ENCODE measurements at regions not wholly inside any gene's neighbourhood (a gene's known extent, or its start where the extent isn't known, plus 50 kb on each side); places are given as distances from the start of the nearest gene placed in this dataset.
A peak's percentile ranks its signal among the peaks of the same experiment; 100 is the strongest.
"Not testable (repeated sequence)": the region's sequence is repeated elsewhere in the genome, so short reads cannot be mapped to it uniquely, and the experiment has no call there.

DNA sequence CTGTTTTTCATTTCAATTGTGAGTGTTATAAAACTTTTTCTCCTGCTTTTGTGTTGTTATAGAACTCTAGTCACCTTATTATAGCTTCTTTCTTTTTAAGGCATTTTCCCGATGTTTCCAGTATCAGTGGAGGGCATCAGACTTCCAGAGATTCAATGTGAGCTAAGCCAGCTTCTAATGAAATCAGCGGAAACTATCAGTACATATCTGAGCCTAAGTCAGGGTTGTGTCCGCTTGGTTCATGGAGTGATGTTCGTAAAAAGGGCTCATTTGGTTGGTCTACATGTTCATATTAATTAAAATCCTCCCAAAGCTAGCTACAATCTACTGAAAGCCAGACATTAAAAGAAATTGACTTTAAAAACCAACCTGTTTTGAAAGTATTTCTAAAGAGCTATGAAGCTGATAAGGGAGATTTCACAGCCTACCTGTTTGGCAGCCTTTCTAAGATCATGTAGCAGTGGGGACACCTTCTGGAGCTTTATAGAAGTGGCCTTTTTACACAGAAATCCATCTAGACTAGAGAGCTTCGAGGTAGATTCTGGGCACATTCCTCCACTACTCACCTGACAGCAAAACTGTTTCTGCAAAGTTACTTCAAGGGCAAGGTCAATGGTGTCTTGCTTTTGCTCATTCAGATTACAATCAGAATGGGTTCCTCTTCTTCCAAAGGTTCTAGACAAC, 227.1 kb upstream of the NBPF12 start:
- DNase-seq: peak; percentile 46

DNA sequence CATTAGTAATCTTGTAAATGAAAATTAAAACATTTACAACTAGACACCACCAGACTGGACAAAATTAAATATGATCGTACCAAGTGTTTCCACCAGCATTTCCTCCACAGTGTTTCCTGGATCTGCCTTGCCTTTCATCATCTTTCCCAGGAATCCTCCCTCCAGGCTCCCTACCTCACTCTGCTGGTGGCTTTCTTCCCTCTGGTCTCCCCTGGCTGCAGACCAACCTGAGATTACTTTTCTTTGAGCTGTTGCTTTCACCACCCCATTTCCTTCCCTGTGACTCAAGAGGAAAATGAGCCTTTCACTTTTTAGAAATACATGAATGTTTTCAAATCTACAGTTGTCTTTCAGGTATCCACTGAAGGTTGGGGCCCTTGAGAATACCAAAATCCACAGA, 228.8 kb upstream of the NBPF12 start:
- DNase-seq: not testable (repeated sequence)

DNA sequence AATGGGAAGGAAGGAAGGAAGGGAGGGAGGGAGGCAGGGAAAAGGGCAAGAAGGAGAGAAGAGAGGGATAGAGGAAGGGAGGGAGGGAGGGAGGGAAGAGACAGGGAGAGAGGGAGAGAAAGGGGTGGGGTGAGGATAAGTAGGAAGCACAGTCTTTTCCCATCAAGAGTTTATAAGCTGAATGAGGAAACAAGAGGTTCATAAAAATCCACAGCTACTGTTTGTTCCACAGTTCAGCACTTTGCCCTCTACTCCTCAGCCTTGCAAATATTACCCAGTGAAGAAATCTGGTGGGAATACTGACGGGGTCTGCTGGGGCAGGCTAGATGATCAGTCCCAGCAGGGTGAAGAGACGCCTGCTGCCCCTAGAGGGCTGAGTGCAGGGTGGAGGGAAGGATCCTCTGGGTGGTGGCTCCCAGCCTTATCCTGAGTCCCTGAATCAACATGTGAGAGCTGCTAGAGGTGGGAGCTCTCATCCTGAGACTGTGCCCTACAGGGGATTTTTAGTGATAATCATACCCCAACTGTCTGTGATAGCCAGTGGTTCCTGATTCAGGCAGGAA, 233.9 kb upstream of the NBPF12 start:
- DNase-seq: not testable (repeated sequence)

DNA sequence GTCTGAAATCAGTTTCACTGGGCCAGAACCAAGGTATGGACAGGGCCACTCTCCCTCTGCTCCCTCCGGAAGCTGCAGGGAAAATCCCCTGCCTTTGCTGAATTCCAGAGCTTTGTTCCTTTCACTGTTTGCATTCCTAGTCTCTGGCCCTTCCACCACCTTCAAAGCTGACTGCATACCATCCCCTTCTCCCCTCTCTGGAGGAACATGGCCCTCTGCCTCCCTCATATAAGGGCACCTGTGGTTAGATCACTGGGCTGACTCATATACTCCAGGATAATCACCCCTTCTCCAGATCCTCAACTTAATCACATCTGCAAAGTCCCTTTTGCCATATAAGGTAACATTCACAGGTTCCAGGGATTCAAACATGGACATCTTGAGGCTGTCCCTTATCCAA, 236.8 kb upstream of the NBPF12 start:
- peak; percentile 76 for DNase-seq

DNA sequence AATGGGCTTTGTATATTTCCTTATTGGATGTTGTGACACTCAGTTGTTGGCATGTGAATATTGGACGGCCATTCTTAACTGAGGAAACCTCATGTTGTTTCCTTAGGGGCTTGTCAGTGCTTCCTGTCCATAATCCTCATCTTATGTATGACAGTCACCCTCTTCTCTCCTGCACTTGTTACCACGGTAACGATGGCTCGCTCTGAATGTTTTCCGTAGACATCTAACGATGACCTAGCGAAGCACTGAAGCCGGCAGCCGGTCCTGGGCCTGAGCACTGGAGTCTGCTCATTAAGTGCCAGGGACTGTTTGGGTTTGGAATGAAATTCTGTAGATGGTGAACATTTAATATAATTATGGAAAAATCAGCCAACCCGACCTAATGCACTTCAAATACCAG, 242.7 kb upstream of the NBPF12 start:
- not testable (repeated sequence) for DNase-seq

DNA sequence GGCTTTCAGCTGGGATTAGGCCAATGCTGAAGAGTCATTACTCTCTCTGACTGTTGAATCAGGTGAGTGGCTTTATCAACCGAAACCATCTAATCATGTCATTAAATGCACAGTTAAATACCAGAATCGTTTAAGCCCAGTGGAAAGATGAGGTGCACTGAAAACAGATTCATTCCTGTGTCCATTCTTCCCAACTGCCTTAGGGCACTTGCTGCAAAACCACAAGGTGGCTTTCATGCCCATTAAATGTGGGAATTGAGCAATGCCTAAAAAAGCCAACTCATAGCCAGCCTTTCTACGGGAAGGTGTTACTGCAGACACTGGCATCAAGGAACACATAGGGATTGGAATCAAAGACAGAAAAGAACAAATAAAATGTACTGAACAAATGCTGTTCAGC, 246.3 kb upstream of the NBPF12 start:
- not testable (repeated sequence) for DNase-seq

DNA sequence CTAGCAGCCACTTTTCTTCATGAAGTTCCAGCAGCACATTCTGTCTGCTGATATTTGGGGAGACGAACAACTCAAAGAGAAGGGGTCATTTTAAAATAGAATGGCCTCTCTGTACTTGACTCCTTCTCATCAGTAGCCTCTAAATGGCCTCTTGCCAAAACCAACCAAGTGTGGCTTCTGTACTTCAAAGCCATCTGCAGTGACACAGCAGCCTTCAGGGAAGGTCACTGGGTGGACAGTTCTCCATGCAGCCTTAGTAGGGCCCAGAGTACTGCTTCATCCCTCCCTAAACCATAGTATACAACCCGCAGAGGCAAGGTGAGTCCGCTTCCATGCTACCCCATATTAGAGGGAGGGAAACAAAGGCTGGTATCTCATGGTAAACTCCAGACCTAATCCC, 249.2 kb upstream of the NBPF12 start:
- DNase-seq: not testable (repeated sequence)

DNA sequence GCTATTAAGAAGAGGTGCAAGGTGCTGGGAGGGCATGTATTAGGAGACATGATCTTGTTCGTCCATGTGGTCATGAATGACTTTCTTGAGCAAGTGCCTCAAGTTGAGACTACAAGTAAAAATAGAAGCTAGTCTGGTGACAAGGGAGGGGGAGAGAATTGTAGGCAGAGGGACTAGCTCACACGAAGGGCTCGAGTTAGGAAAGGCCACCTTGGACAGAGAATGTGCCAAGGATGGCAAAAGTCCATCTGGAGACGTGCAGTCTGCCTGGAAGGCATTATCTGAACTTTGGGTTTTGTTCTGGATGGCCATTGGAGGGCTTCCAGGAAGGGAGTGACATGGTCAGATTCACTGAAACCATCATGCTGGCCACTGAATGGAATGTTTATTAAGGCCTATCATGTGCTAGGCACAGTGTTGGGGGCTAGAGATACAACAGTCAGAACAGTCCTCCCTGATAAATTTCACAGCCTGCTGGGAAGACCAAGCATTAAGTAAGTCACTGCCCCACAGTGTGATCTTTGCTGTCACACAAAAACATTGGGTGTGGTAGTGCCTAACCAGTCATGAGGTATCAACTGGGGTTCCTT, 251.3 kb upstream of the NBPF12 start:
- DNase-seq: not testable (repeated sequence)

DNA sequence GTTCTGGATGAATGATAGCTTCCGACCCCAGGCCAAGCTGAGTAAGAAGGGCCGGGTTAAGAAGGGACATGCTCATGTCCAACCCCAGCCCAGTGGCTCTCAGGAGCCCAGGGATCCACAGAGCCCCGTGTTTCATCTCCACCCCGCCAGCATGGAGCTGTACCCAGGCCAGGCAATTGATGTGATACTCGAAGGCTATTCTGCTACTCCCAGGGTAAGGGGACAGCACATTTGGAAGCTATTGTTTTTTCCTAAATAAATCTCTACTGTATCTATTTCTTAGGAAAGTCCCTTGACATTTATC, 255.0 kb upstream of the NBPF12 start:
- not testable (repeated sequence) for DNase-seq

DNA sequence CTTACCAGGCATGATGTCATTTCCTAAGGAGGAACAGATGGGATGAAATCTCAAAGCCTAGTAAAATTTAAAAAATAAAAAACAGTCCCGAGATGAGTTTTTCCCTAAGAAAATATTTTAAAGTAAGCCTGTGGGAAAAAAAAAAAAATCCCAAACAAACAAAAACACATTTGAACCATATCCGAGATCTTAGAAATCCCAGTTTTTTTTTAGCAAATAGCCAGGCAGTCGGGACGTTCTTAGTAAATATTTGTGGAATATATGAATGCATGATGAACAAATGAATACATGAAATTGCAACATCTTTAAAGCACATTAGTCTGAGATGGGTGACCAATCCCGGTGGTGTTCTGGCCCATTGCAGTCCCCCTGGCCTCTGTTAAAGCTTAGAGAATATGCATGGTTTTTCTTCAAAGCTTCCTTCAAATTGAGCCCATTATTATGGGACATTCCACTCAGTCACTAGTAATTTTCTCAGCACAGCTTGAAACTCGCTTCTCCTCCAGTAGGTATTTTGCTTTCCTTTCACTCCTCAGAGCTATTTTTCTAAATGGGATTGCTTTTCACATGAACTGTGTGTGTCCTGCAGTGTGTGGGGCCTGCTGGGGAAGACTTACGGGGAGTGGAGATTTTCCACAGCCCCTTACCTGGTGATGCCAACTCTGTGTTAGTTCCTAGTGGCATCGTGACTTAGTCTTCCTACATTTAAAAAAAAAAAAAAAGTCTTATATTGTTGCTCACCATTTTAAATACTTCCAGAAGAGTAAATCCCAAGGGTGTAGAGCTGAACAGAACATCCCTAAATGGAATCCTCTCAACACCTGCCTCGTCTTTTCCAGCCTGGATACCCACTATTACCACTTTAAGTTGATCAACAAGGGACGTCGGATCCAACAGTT, 255.6 kb upstream of the NBPF12 start:
- not testable (repeated sequence) for DNase-seq

DNA sequence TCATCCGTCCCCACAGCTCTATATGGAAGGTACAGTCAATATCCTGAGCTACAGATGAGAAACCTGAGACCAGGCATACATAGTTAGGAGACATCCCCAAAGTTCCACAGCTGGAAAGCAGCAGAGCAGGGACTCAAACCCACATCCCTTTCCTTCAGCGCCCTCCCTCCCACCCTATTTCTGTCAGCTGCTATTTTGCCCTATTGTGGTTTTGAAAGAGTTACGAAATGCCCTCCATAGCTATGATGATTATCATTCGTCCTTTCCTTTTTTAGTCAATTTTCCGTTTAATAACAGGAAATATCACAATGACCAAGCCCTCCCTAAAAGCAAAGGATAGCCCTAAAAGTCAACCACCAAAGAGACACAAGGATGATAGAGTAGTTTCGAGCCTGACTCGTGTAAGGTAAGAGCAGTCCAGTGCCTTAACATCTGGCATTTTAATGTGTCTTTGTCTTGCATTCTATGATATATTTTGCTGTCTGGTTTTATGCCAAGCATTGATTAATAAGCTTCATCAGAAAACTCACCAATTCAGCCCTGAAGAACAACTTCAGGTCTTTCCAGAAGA, 264.3 kb upstream of the NBPF12 start:
- not testable (repeated sequence) for DNase-seq

DNA sequence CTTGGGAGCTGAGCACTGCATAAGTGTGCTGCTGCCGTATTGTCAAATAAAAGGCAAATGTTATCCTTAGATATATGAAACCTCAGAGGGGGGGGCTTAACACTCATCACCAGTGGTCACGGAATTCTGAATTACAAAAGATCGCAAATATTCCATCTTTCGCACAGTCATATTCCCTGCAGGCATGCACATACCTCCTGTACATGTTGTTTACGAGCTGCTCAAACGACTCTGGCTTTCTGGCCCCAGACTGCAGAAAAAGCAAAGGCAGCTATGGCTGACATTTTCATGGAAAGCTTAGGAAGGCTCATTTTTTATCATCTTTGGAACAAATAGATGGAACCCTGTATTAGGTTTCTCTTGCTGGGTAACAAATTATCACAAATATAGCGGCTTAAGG, 265.5 kb upstream of the NBPF12 start:
- not testable (repeated sequence) for DNase-seq

DNA sequence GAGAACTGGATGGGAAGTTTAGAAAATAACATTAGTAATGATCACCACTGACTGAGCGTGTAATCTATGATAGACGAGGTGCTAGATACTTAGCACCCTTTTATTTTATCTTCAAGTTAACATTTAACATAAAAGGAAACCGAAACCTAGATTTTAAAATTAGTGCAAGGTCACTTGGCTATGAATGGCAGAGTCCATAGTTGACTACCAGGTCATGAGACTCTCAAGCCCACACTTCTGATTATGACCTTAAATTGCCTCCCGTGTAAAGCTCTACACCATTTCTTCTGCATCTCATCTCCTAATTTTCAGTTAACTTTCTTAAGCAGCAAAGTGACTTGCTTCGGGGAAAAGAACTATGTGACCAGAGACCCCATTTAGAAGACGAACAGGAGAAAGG, 266.5 kb upstream of the NBPF12 start:
- DNase-seq: not testable (repeated sequence)

DNA sequence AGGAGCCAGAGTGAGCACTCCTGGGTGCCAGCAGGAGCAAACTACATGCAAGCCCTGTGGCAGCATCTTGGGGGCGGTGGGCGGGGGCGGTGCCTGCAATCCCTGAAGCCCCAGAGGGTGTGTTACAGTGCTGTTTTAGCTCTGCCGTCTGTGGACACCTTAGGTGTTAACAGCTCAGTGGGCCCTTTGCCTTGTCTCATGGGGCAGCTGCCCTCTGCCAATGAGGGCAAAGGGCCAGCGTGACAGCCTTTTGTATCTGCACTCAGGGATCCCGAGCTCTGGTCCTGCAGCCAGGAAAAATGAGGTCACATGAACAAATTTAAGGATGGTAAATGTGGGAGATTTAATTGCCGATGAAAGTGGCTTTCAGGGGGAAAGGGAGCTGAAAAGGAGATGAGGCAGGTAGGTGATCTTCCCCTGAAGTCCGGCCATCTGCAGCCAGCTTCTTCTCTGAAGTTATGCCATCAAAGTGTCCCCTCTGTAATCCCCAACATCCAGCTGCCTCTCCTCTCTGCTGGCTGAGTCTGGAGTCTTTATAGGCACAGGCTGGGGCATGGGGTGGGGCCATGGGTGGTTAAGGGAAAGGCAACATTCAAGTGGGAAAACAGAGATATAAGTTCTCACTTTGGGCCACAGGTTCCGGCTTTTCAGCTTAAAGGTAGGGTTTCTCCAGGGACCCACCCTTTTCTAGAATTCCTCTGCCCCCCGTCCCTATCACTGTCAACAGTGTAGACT, 267.1 kb upstream of the NBPF12 start:
- DNase-seq: not testable (repeated sequence)

DNA sequence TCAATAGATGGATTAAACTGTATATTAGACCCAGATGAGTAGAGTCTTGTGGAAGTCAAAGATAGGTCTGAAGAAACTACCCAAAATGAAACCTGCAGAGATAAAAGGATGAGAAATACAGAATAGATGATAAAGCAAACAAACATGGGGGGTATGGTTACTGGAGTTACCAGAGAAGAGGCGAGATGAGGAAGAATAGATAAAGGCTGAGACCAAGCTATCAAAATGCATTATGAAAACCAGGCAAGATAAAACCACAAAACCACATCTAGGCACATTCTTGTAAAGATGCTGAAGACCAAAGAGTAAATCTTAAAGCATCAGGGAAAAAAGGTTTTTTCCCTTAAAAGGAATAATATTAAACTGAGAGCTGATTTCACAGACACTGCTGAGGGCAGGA, 271.8 kb upstream of the NBPF12 start:
- not testable (repeated sequence) for DNase-seq

DNA sequence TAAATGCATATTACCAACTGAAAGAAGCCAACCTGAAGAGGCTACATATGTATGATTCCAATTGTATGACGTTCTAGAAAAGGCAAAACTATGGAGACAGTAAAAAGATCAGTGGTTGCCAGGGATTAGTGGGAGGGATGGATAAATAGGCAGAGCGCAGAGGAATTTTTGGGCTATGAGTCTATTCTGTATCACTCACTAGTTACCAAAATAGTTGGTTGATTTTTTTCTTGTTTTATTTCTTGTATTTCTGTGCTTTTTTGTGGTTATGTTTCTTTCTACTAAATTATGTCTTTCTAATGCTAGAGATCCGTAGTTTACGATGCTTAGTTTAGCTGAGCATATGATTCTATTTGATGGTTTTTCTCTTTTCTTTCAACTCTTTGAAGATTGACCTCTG, 277.9 kb upstream of the NBPF12 start:
- not testable (repeated sequence) for DNase-seq

DNA sequence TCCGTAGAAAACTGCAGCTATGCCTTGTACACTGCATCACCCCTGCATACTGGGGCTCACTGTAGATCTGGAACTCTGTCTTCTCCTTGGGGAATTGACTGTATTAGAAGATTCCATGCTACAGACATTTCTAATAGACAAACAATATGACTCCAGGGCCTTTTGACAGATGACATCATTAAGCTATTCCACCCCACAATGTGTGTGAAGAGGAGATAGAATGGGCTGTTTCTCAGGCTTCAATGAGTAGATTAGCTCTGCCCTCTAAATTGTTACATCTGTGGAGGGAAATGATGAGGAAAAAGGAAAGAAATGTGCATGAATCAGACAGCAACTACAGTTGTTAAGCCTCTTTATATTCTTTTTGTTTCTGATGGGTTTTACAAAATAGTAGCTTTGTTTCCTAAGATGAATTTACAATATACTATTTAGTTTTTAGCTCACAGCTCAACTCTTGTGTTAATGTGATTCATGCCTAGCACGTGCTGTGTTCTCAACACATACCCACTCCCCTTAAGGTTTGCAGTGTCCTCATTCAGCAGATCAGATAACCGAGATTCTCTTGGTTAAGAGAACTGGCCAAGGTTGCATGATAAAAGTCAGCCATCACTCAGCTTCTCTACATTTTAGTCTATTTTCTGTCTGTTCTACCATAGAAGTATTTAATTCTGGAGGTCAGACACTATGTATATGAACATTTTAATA, 281.6 kb upstream of the NBPF12 start:
- DNase-seq: not testable (repeated sequence)

DNA sequence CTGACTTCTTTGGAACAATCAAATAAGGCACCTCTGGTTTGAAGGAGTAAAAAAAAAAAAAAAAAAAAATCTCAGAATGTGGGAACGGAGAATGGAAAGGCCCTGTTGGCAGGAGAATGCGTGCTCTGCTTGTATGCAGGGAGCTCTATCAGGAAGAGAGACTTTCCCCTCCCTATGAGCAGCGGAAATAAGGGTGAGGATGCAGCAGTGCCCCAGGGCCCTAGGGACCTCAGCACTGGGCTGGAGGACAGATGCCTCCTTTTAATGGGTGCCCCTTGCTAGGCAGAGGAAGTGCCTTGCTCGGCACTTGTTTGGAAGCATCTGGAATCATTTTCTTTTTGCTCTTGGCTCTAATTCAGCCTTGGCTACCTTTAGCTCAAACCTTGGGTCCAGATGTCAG, 283.4 kb upstream of the NBPF12 start:
- DNase-seq: not testable (repeated sequence)

DNA sequence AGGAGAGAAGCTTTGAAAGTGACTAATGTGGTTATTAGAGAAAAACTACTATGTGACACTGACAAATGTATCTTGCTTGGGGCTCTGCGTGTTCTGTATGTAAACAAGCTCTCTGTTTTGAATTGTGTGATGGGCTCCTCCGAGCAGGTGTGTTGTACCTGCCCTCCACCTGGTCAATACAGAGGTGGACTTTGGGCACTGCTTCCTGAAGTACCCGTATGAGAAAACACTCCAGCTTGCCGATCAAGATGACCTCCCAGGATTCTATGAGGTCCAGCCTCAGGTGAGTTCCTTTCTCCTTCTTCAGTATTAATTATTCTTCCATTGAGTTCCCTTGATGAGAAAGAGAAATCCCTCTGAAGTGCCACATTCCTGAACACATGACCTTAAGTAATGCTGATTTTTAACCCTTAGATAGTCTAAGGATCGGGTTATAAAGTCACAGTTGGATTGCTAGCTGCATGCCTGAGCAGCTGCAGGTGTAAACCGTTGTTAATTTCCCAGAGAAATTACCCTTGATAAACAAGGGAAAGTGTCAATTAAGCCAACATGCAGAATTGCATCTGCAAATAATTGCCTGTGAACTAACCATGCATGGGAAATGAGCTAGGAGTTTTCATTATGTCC, 292.0 kb upstream of the NBPF12 start:
- DNase-seq: not testable (repeated sequence)

DNA sequence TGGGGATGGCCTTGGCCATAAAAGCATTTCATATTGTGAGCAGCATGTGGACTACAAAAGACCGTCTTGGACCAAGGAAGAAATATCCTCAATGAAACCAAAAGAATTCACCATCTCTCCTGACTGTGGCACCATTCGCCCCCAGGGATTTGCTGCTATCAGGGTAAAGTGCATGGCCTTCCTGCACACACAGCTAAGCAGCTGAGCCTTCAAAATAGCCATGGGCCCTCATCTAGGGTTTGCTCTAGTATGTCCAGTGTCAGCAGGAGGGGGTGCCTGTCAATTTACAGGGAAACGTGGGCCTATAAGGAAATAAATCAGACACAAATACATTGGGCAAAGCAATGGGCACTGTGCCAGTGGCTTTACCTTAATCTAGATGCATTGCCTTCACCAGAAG, 296.6 kb upstream of the NBPF12 start:
- not testable (repeated sequence) for DNase-seq

DNA sequence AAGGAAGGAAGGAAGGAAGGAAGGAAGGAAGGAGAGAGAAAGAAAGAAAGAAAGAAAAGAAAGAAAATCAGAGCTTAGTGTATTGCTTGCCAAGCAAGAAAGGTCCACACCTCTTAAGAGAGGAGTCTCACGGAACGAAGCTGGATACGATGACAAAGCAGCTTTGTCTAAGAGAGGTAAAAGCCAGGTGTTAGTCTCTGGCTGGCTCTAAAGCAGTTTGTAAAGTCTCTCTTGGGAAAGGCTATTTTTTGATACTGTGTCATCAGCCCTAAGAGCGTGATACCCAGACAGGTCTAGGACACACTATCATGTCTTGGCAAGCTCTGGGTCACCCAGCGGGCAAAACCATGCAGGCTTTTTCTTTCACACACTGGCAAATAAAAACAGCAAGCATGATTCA, 297.5 kb upstream of the NBPF12 start:
- not testable (repeated sequence) for DNase-seq

Data from kidney glomerular epithelial cell (primary cell).